ENCODE measurements at regions not wholly inside any gene's neighbourhood (a gene's known extent, or its start where the extent isn't known, plus 50 kb on each side); places are given as distances from the start of the nearest gene placed in this dataset.
"Not testable (repeated sequence)": the region's sequence is repeated elsewhere in the genome, so short reads cannot be mapped to it uniquely, and the experiment has no call there.

DNA sequence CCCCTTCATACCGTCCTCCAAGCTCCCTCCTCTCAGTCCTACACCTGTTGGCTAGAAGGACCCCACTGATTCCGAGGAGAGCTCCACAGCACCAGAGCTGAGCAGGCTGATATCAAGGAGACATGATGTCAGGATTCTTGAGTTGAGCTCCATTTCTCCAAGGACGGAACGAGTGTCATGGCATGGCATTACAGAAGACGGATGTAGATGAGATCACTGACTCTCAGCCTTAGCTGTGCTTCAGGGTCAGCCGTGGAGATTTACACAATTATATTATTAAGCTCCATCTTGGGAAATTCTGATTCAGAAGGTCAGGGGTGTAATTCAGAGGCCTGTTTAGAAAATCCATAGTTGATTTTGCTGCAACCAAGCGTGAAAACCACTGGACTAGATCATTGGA is 428.9 kb upstream of the B3GAT1 start:
- no peak for DNase-seq

DNA sequence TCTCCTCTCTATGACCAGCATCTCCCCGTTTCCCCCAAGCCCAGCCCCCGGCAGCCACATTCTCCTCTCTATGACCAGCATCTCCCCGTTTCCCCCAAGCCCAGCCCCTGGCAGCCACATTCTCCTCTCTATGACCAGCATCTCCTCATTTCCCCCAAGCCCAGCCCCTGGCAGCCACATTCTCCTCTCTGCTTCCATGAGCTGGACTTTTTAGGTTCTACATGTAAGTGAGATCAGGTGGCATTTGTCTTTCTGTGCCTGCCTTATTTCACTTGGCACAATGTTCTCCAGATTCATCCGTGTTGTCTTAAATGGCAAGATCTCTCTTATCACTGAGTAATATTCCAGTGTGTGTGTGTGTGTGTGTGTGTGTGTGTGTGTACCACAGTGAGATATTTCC is 428.1 kb upstream of the B3GAT1 start:
- DNase-seq: not testable (repeated sequence)

DNA sequence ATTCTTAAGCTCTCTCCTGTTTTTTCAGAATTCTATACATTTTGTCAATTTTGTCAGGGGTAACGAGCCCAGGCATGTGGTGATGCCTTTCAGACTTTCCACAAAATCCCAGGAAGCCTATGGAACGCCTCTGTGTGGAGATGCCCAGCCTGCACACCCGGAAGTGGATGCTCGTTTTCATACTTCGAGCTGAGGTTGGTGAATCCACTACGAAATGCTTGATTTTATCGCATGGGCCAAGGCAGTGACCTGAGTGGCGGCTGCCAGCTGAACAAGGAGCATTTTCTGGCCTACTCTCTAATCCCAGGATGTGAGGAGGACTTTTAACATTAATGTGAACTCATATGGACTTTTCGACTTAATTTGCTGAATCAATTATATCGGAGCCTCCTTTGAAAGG is 426.7 kb upstream of the B3GAT1 start:
- no peak for DNase-seq

DNA sequence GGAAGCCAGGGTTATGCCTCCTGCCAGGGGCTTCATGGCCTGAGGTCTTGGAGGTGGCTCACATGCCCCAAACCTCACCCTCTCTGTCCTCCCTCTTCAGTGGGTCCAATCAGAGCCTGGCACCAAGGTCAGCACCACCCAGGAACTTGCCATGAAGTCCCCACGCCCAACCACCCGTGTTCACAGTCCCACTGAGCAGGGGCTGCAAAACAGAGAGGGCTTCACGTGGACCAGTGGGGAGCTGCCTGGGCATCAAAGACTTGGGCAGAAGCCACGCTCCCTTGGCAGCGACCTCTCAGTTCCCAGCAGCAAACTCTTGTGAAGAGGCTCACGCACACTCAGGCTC is 425.8 kb upstream of the B3GAT1 start:
- DNase-seq: no peak

DNA sequence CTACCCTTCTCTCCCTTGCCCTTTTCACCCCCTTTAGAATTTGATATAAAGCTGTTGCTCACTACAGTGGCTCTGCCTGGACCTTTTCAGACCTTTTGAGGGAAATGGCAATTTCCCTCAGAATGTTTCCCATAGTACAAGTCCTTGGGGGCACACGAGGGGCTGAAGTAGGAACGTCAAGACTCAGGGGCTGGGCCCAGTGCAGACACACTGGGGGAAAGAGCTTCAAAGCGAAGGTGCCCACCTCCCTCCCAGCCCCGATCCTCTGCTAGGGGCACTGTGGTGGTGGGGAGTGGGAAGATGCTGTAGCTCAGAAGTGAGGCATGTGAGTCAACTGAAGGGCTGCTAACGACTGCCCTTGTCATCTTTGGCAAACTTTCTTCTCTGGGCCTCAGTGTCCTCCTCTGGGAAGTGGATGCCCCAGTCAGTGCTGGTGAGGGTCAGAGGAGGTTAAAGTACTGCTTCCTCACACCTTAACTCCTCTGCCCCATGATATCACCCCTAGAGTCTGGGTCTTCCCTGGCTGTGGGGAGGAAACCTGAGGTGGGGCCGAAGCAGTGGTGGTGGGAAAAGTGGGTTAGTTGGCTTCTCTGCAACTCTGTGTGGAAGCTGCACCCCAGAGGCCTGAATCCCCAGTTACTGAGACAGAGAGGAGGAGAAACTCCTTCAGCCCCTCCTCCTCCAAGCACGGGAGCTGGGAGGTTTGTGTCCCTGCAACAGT is 425.3 kb upstream of the B3GAT1 start:
- no peak for DNase-seq

DNA sequence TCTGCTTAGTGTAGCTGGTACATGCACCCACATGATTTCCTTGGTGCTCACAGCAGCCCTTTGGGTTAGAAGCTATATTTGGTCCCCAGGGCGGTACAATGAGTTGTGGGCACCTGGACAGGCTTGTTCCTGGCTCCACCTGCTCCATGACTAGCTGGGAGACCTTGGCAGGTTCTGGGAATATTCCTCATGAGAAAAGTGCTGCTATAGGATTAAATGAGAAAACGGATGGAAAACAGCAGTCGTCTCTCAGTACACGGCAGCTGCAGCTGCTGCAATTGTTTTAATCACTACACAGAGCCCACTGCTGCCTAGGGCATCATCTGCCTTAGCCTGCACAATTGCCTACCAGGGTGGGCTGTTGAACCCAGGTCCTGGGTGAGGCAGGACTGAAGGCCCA is 424.5 kb upstream of the B3GAT1 start:
- no peak for DNase-seq

- DNase-seq: no peak
These were observed 423.5 kb upstream of the B3GAT1 start for GRCh38 chr11:134835561-134835960.

GRCh38 chr11:134830312-134830711 is 418.3 kb upstream of the B3GAT1 start:
- DNase-seq: no peak

DNA sequence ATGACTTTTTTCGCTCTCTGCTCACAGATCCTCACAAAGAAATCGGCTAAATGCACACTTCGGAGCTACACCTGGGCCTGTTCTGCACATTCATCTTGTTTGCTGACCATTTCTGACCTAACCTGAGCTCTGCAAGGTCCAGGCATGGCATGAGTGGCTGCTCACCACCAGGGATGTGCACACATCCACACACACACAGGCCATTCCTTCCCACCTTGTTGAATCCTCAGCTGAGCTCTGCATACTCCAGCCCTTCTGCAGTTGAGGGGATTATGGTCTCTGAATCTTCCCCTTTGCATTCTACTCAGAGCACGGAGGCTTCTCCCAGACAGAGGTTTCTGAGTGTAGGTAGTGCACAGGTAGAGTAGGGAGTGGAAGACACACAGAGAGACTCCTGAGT is 411.9 kb upstream of the B3GAT1 start:
- DNase-seq: no peak

DNA sequence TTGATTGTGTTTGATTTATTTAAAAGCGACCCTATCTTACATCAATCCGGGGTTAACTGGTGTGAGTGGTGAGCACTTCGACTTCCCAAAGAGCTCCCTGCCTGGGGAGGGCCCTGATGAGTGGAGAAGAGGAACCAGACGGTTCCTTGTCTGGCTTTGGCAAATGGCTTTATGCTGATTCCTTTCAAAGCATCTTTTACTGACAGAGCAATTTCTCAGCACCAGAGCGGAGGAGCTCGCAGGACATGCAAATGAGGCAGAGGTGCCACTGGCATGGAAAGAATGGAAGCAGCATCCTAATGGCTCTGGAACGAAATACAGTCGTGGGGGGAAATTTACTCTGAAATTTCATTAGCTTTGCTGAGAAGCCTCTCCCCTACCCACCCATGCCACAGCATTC is 410.9 kb upstream of the B3GAT1 start:
- DNase-seq: no peak

- DNase-seq: no peak
These were observed 409.4 kb upstream of the B3GAT1 start for GRCh38 chr11:134821422-134821821.

DNA sequence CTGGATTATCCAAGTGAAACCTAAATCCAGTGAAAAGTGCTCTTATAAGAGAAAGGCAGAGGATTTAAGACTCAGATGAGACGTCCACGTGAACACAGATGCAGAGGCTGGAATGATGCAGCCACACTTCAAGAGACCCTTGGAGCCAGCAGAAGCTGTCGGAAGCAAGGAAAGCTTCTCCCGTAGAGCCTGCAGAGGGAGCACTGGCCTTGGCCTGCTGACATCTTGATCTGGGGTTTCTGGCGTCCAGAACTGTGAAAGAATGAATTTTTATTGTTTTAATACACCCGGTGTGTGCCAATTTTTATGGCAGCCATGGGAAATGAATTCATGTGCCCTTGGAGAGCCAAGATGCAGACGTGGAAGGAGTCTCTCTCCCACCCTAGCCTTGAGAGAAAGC is 407.0 kb upstream of the B3GAT1 start:
- DNase-seq: no peak

DNA sequence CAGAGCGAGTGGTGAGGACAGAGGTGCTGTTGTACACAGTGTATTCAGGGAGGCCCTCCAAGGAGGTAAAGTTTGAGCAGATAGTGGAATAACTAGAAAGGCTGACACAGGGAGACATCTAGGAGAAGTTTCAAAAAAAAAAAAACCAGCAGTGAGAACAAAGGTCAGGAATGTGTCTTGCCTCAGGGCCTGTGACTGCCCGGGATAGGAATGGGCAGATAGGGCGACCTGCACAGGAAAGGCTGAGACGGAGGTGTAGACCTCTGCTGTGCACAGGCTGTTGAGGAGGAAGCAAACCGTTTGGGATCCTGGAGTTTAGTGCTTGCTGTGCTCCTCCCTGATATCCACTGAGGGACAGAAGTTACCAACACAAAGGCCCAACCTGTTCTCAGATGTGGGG is 406.5 kb upstream of the B3GAT1 start:
- no peak for DNase-seq

DNA sequence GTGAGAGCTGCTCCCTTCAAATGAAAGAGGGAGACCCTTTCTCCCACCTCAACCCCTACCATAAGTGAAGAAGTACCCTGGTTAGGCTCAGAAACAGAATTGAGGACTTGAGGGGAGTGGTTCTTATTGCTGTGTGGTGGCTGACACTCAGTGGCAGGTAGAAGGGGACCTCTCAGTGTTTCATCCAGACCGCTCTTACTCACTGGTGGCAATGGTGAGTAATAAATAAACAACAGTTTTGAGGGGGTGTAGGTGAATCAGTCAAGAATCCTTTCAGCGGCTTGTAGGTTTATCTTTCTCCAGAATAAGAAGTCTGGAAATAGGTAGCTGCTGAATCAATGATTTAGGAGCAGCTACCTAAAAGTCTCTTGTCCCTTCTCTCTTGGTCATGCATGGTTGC is 403.4 kb upstream of the B3GAT1 start:
- no peak for DNase-seq

- DNase-seq: no peak
These were observed 396.0 kb upstream of the B3GAT1 start for GRCh38 chr11:134807997-134808396.

- no peak for DNase-seq
These were observed 390.6 kb upstream of the B3GAT1 start for GRCh38 chr11:134802598-134802997.

DNA sequence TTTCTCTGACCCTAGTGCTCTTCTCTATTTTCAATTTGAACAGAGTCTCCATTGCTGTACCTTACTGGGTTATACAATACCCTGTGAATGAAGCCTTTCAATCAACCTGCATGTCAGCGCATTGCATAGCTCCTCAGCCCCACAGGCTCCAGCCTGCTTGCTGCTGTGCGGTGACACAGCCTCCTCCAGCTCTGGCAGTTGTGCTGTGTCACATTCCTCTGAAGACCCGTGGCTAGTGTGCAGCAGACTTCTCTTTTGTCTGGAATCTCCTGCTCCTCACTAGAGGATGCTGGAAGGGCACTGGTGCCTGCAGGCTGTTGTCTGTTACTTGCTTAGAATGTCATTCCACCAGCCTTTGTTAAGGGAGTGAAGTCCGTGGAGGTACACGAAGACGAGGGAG is 390.1 kb upstream of the B3GAT1 start:
- DNase-seq: no peak

DNA sequence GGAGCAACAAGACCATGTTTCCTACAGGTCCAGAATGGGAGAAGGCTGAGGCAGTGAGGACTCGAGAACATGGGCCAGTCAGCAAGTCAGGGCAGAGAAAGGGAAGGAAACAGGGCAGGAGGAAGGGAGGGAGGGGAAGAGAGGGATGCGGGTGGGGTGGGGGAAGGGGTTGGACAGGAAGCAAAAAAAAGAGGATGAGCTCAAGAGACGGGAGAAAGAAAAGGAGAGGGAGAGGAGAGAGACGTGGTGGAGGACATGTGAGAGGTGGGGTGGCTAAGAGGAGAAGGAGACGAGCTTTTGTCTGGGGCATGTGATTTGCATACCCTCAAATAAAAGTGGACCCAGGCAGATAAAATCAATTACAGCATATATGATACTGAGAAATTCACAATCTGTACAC is 389.5 kb upstream of the B3GAT1 start:
- DNase-seq: no peak

DNA sequence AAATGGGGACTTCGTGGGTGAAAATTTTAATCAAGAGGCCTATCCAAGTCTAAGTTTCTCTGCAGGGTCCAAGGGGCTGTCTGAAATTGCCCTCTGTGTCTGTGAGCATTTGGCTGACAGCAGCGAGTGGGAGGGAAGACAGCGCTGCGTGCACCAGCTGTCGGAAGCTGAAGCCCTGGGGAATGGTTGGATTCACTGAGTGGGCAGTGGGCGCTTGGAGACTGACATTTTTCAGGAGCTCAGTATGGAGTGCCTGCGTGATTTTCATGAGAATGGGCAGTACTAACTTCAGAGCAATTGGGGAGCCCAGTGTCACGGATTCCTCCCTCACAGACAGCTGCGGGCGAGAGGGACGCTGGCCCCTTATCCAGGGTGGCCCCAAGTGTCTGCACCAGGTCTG is 388.8 kb upstream of the B3GAT1 start:
- no peak for DNase-seq

GRCh38 chr11:134800130-134800529 is 388.1 kb upstream of the B3GAT1 start:
- no peak for DNase-seq

GRCh38 chr11:134799386-134799785 is 387.3 kb upstream of the B3GAT1 start:
- DNase-seq: no peak

- DNase-seq: no peak
These were observed 385.5 kb upstream of the B3GAT1 start for GRCh38 chr11:134797411-134798089.

- DNase-seq: no peak
These were observed 383.0 kb upstream of the B3GAT1 start for GRCh38 chr11:134795017-134795416.

DNA sequence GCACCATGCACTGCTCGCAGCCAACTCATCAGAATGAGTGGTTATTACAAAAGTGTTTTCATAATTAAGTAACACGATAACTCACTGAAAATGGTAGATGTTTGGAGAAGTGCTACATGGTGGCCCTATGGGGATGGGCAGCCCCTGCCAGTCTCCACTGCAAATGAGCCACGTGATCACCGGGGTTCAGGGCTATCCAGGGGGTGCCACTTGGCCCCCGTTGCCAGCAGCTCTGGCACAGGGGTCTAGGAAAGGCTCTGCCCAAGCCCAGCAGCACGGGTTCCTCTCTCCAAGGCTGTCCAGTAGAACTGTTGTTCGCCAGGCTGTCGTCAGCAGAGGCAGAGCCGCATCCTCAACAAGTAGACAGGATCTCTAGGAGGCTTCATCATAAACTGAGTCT is 382.1 kb upstream of the B3GAT1 start:
- DNase-seq: no peak

GRCh38 chr11:134792677-134793076 is 380.6 kb upstream of the B3GAT1 start:
- no peak for DNase-seq

All from NCI-H345 (cell line).